ENCODE measurements at regions not wholly inside any gene's neighbourhood (a gene's known extent, or its start where the extent isn't known, plus 50 kb on each side); places are given as distances from the start of the nearest gene placed in this dataset.

- DNase-seq (ENCODE audit: low read depth, low spot score) (no peak), ATAC-seq (no peak)
- no peaks in the 10 kb centered on the region for H3K36me3 ChIP-seq (ENCODE audit: control insufficient read depth in 1 of 2, insufficient read depth in 2 of 2, low read length in 2 of 2)
- H3K4me1 ChIP-seq (ENCODE audit: control insufficient read depth in 1 of 2, insufficient read depth in 2 of 2, low read length in 2 of 2) = no peaks in the 10 kb centered on the region
- POLR2A ChIA-PET = no interaction called here
- no TSS peak for BruUV-seq (replicated peaks)
- H4K20me1 ChIP-seq (ENCODE audit: insufficient read depth) = no peaks in the 10 kb centered on the region
- RAD21 ChIA-PET (ENCODE audit: low non-redundant PET in 1 of 2, low total read pairs in 2 of 2, uncharacterized antibody in 2 of 2, unreplicated experiment in 2 of 2) = no interaction called here
- no peak overlapping the region for H3K4me2 ChIP-seq (ENCODE audit: low read length)
- H2AFZ ChIP-seq (ENCODE audit: low read depth, low read length, poor library complexity, severe bottlenecking) = no peak overlapping the region
- CTCF ChIA-PET = interaction anchor here (1.5 kb wide), 1 partner anchor 13 kb away, joined by 6 read pairs; no protein-coding TSS in a partner anchor
- no peaks in the 10 kb centered on the region for H3K79me2 ChIP-seq (ENCODE audit: insufficient read depth, low read length)
- no peaks in the 10 kb centered on the region for H3K9me2 ChIP-seq (ENCODE audit: insufficient read depth)
- H3K27me3 ChIP-seq (ENCODE audit: insufficient read depth, low read length) = peaks cover 46% of the 10 kb centered on the region
- no peak overlapping the region for H3K27ac ChIP-seq (ENCODE audit: low read depth, low read length)
- intact Hi-C loops (cut with micrococcal nuclease) = no loop called here
- no peak for TF ChIP-seq ZNF274 (IDR thresholded peaks at IDR 0.05; ENCODE audit: low read depth, low read length)
- no peak for TF ChIP-seq CEBPB (IDR thresholded peaks at IDR 0.05; ENCODE audit: low read depth)
- TF ChIP-seq ATF3 (IDR thresholded peaks at IDR 0.05) = no peak
- TF ChIP-seq YY1 (IDR thresholded peaks at IDR 0.05; ENCODE audit: extremely low read depth, insufficient replicate concordance, low read depth, low read length) = no peak
- no peak for TF ChIP-seq CTCF (IDR thresholded peaks at IDR 0.05 in 2 of 3, conservative IDR thresholded peaks at IDR 0.05 in 1 of 3; ENCODE audit: borderline replicate concordance in 1 of 3, insufficient read depth in 1 of 3, low read depth in 2 of 3, low read length in 2 of 3)
- no peak for TF ChIP-seq TCF7L2 (IDR thresholded peaks at IDR 0.05; ENCODE audit: borderline replicate concordance, extremely low read depth, insufficient read depth, insufficient read length)
- no peak for TF ChIP-seq POLR2AphosphoS5 (IDR thresholded peaks at IDR 0.05; ENCODE audit: low read depth, low read length)
- no peak for TF ChIP-seq REST (IDR thresholded peaks at IDR 0.05; ENCODE audit: low read depth)
- TF ChIP-seq EZH2 (IDR thresholded peaks at IDR 0.05) = no peak
- no peak for TF ChIP-seq RAD21 (IDR thresholded peaks at IDR 0.05; ENCODE audit: low read depth)
- TF ChIP-seq JUND (IDR thresholded peaks at IDR 0.05) = no peak
- no peak for TF ChIP-seq MAX (IDR thresholded peaks at IDR 0.05)
- no peak for TF ChIP-seq EZH2phosphoT487 (IDR thresholded peaks at IDR 0.05; ENCODE audit: borderline replicate concordance)
- no peak for TF ChIP-seq EGR1 (IDR thresholded peaks at IDR 0.05; ENCODE audit: low read depth)
- no peak for TF ChIP-seq ZFX (IDR thresholded peaks at IDR 0.05)
- no peak for TF ChIP-seq SIN3A (IDR thresholded peaks at IDR 0.05; ENCODE audit: low read depth)
- no peaks in the 10 kb centered on the region for H3K9me3 ChIP-seq (ENCODE audit: control insufficient read depth in 1 of 2, insufficient read depth in 1 of 2, low read depth in 1 of 2, low read length in 2 of 2)
- H3K9ac ChIP-seq (ENCODE audit: low read length) = no peak overlapping the region
- no peak overlapping the region for H3K4me3 ChIP-seq (replicated peaks in 1 of 2; ENCODE audit: low read depth in 1 of 2, low read length in 2 of 2)
These were observed 281.8 kb upstream of the PLET1 start for GRCh38 chr11:112542479-112542878.

All from HCT116 (cell line).